Osteocyte (in vitro differentiated cells): ENCODE measurements at regions not wholly inside any gene's neighbourhood (a gene's known extent, or its start where the extent isn't known, plus 50 kb on each side); places are given as distances from the start of the nearest gene placed in this dataset.
"Not testable (repeated sequence)": the region's sequence is repeated elsewhere in the genome, so short reads cannot be mapped to it uniquely, and the experiment has no call there.

Source experiments
- DNase-seq: peaks from one replicate; pipeline ENCODE4 v3.0.0; 2021; ENCODE audit warnings: mixed read lengths; ENCODE audit not compliant: unreplicated experiment; ENCODE audit errors: extremely low spot score
- H3K27ac Mint-ChIP-seq: one replicate; pipeline ENCODE4 v1.8.0; 2021; ENCODE audit warnings: mild to moderate bottlenecking, mixed read lengths; ENCODE audit not compliant: unreplicated experiment
- H3K27me3 Mint-ChIP-seq: one replicate; pipeline ENCODE4 v1.8.0; 2021; ENCODE audit warnings: mixed read lengths; ENCODE audit not compliant: unreplicated experiment
- H3K36me3 Mint-ChIP-seq: one replicate; pipeline ENCODE4 v1.8.0; 2021; ENCODE audit warnings: mixed read lengths; ENCODE audit not compliant: unreplicated experiment
- H3K4me1 Mint-ChIP-seq: one replicate; pipeline ENCODE4 v1.8.0; 2021; ENCODE audit warnings: mixed read lengths; ENCODE audit not compliant: unreplicated experiment
- H3K4me3 Mint-ChIP-seq: one replicate; pipeline ENCODE4 v1.8.0; 2021; ENCODE audit warnings: mild to moderate bottlenecking, moderate library complexity, mixed read lengths; ENCODE audit not compliant: unreplicated experiment
- H3K9me3 Mint-ChIP-seq: one replicate; pipeline ENCODE4 v1.8.0; 2021; ENCODE audit warnings: mixed read lengths; ENCODE audit not compliant: unreplicated experiment
- TF ChIP-seq, protein P1 (sequence below): fragments of 200-600 bp; sonication (generic); IDR thresholded peaks from 2 replicates; pipeline ENCODE4 v1.5.0; 2021; ENCODE audit warnings: antibody characterized with exemption, mild to moderate bottlenecking, moderate library complexity

DNA sequence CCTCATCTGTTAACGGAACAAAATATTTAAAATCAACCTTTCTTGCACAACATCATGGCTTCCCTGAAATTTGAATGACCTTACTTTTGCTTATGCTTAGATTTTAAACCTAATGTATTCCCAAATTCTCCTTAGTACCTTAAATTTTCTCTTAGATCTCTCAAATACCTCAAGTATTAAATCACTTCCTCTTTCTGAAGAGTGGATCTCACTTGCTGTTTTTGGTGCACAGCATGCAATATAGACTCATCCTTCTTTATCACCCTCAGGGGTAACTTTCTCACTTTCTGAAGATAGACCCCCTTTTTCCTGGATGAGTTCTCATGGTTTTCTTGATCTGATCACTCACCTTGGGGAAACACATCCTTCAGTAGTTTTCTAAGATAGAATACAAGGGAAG, 871.7 kb downstream of the DACH1 start:
- no peaks in the 10 kb centered on the region for H3K36me3 Mint-ChIP-seq
- TF ChIP-seq, protein P1, sequence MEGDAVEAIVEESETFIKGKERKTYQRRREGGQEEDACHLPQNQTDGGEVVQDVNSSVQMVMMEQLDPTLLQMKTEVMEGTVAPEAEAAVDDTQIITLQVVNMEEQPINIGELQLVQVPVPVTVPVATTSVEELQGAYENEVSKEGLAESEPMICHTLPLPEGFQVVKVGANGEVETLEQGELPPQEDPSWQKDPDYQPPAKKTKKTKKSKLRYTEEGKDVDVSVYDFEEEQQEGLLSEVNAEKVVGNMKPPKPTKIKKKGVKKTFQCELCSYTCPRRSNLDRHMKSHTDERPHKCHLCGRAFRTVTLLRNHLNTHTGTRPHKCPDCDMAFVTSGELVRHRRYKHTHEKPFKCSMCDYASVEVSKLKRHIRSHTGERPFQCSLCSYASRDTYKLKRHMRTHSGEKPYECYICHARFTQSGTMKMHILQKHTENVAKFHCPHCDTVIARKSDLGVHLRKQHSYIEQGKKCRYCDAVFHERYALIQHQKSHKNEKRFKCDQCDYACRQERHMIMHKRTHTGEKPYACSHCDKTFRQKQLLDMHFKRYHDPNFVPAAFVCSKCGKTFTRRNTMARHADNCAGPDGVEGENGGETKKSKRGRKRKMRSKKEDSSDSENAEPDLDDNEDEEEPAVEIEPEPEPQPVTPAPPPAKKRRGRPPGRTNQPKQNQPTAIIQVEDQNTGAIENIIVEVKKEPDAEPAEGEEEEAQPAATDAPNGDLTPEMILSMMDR, result no peak
- H3K4me1 Mint-ChIP-seq, result peaks cover 4% of the 10 kb centered on the region
- peaks cover 7% of the 10 kb centered on the region for H3K27me3 Mint-ChIP-seq
- no peak overlapping the region for H3K27ac Mint-ChIP-seq
- no peaks in the 10 kb centered on the region for H3K9me3 Mint-ChIP-seq
- H3K4me3 Mint-ChIP-seq, result no peak overlapping the region
- DNase-seq, result no peak

DNA sequence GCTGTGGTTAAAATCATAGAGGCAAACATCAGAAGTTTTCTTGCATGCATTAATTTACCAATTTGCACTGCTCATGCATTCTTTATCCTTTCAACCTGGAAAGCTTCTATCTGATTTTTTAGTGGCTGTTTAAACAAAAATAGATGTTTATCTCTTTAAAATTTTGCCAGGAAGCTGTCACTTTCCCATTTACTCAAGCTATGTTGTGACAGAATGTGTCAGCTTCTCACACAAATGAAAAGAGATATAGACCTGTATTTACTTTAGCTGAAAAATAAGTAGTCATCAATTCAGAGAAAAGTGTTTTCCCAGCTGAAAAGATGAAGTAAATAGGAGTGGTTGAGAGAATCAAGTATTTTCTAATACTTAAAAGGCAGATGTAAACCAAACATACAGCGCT, 872.8 kb downstream of the DACH1 start:
- H3K4me3 Mint-ChIP-seq, result no peak overlapping the region
- H3K9me3 Mint-ChIP-seq, result no peaks in the 10 kb centered on the region
- peaks cover 4% of the 10 kb centered on the region for H3K4me1 Mint-ChIP-seq
- H3K27ac Mint-ChIP-seq, result no peak overlapping the region
- no peak for DNase-seq
- TF ChIP-seq, protein P1, result no peak
- H3K27me3 Mint-ChIP-seq, result peaks cover 7% of the 10 kb centered on the region
- H3K36me3 Mint-ChIP-seq, result no peaks in the 10 kb centered on the region

DNA sequence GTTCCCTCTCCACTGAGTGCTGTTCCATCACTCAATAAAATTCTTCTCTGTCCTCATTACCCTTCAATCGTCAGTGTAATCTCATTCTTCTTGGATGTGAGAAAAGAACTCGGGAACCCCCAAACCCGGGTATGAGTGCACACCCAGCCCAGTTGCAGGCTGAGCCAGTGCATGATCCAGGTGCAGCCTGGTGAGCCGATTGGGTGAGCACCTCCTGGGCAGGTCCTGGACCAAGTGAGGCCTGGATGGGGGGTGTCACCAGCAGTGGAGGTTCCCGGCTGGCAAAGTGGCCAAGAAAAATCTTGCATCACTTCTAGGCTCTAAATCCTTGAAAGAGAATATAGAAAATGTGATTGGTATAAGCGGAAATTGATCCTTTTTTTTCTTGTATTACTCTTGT, 878.8 kb upstream of the KLHL1 start:
- TF ChIP-seq, protein P1, result no peak
- Mint-ChIP-seq H3K27me3 (peaks cover 11% of the 10 kb centered on the region), H3K36me3 (no peaks in the 10 kb centered on the region), H3K27ac (no peak overlapping the region), H3K4me3 (no peak overlapping the region), H3K4me1 (no peaks in the 10 kb centered on the region), H3K9me3 (no peaks in the 10 kb centered on the region)
- no peak for DNase-seq

DNA sequence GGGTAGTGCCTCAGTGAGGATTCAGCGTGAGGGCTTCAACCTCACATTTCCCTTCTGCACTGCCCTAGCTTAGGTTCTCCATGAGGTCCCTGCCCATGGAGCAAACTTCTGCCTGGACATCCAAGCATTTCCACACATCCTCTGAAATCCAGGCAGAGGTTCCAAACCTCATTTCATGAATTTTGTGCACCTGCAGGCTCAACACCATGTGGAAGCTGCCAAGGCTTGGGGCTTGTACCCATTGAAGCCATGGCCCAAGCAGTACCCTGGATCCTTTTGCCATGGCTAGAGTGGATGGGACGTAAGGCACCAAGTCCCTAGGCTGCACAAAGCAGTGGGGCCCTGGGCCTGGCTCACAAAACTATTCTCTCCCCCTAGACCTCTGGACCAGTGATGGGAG, 877.1 kb upstream of the KLHL1 start:
- TF ChIP-seq, protein P1, result no peak
- no peak for DNase-seq
- no peaks in the 10 kb centered on the region for H3K9me3 Mint-ChIP-seq
- no peak overlapping the region for H3K27ac Mint-ChIP-seq
- peaks cover 15% of the 10 kb centered on the region for H3K27me3 Mint-ChIP-seq
- H3K36me3 Mint-ChIP-seq, result no peaks in the 10 kb centered on the region
- H3K4me3 Mint-ChIP-seq, result no peak overlapping the region
- no peaks in the 10 kb centered on the region for H3K4me1 Mint-ChIP-seq

DNA sequence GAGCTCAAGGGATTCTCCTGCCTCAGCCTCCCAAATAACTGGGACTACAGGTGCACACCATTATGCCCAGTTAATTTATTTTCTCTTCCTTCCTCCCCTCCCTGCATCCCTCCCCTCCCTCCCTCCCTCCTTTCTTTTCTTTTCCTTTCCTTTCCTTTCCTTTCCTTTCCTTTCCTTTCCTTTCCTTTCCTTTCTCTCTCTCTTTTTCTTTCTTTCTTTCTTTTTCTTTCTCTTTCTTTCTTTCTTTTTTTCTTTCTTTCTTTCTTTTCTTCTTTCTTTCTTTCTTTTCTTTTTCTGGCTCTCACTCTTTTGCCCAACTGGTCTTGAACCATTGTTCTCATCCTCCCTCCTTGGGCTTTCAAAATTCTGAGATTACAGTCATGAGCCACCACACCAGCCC, 873.0 kb upstream of the KLHL1 start:
- H3K27ac Mint-ChIP-seq, DNase-seq, H3K4me3 Mint-ChIP-seq, H3K36me3 Mint-ChIP-seq, H3K4me1 Mint-ChIP-seq, H3K9me3 Mint-ChIP-seq: not testable (repeated sequence)
- peaks cover 18% of the 10 kb centered on the region for H3K27me3 Mint-ChIP-seq

DNA sequence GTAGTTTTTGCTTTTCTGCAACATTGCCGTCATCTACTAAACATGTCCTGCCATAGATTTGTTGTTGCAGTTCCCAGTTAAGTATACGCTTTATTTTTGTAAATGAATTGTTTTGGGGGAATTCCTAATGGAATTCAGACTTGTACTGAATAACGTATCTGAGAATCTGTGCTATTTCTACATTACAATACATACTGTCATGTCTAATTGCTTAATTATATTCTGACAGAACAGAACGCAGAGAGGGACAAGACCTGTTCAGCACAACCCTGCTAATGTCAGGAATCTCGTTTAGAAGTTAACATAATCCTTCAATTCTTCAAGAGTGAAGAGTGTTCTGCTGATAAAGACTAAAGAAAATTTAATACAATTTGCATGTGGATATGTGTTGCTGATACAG, 861.1 kb upstream of the KLHL1 start:
- peaks cover 15% of the 10 kb centered on the region for H3K27me3 Mint-ChIP-seq
- no peak for DNase-seq
- TF ChIP-seq, protein P1, result no peak
- no peak overlapping the region for H3K4me3 Mint-ChIP-seq
- no peak overlapping the region for H3K27ac Mint-ChIP-seq
- H3K4me1 Mint-ChIP-seq, result no peaks in the 10 kb centered on the region
- H3K9me3 Mint-ChIP-seq, result no peaks in the 10 kb centered on the region
- H3K36me3 Mint-ChIP-seq, result no peaks in the 10 kb centered on the region
